GM04504 (cell line): ENCODE measurements at regions not wholly inside any gene's neighbourhood (a gene's known extent, or its start where the extent isn't known, plus 50 kb on each side); places are given as distances from the start of the nearest gene placed in this dataset.
"Not testable (repeated sequence)": the region's sequence is repeated elsewhere in the genome, so short reads cannot be mapped to it uniquely, and the experiment has no call there.

Source experiments
- DNase-seq: peaks from one replicate; pipeline ENCODE4 v3.0.0-alpha.2; 2012; ENCODE audit warnings: low read depth

DNA sequence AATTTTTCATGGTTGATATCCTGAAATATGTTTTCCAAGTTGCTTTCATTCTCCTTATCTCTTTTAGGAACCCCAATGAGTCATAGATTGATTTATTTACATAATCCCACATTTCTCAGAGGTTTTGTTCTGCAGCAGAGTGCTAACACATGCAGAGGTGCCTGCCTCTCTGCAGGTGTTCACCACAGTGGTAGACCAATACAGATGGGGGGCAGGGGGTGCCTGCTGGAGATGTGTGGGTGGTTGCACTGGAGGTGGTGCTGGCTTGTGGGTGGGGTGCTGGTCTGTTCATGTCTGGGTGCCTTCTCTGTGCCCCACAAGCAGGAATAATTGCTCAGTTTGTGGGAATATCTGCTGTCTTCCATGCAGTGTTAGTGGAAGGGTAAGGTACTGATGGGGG is 131.1 kb downstream of the JRKL start:
- no peak for DNase-seq

GRCh38 chr11:96523656-96524055 is 133.8 kb downstream of the JRKL start:
- DNase-seq = no peak

GRCh38 chr11:96524475-96524874 is 134.7 kb downstream of the JRKL start:
- DNase-seq = no peak

DNA sequence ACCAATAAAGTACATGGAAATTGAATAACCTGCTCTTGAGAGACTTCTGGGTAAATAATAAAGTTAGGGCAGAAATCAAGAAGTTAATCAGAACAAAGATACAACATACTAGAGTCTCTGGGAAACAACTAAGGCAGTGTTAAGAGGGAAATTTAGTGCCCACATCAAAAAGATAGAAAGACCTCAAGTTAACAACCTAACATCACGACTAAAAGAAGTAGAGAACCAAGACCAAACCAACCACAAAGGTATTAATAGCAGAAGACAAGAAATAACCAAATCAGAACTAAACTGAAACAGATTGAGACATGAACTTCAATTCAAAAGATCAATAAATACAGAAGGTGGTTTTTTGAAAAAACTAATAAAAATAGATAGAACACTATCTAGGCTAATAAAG is 140.7 kb downstream of the JRKL start:
- no peak for DNase-seq

DNA sequence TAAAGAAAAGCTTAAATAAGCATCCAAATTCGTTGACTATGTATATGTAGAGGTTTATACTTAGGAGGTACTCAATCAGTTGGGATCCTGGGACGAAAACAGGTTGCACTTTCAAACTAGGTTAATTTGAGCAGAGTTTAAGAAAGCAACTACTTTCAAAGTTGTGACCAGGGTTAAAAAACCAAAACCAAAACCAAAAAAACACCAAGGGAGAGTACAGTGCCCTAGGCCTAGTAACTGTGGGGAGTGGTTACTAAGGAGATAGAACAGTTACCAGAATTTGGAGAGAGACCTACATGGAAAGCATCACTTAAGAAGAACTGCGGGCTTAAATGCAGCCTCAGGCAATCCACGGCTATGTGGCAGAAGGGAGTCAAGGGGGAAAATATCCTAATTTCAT is 148.3 kb downstream of the JRKL start:
- no peak for DNase-seq

- no peak for DNase-seq
These were observed 148.8 kb downstream of the JRKL start for GRCh38 chr11:96538622-96539021.

GRCh38 chr11:96540875-96541274 is 151.1 kb downstream of the JRKL start:
- no peak for DNase-seq

- no peak for DNase-seq
These were observed 153.4 kb downstream of the JRKL start for GRCh38 chr11:96543177-96543576.

DNA sequence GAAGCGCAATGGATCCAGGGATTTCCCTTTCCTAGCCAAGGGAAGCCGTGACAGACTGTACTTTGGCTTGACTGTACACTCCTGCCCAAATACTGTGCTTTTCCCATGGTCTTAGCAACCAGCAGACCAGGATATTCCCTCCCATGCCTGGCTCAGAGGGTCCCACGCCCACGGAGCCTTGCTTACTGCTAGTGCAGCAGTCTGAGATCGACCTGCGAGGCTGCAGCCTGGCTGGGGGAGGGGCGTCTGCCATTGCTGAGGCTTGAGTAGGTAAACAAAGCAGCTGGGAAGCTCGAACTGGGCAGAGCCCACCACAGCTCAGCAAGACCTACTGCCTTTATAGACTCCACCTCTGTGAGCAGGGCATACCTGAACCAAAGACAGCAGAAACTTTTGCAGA is 155.4 kb downstream of the JRKL start:
- DNase-seq = not testable (repeated sequence)

- no peak for DNase-seq
These were observed 161.3 kb downstream of the JRKL start for GRCh38 chr11:96551136-96551535.

DNA sequence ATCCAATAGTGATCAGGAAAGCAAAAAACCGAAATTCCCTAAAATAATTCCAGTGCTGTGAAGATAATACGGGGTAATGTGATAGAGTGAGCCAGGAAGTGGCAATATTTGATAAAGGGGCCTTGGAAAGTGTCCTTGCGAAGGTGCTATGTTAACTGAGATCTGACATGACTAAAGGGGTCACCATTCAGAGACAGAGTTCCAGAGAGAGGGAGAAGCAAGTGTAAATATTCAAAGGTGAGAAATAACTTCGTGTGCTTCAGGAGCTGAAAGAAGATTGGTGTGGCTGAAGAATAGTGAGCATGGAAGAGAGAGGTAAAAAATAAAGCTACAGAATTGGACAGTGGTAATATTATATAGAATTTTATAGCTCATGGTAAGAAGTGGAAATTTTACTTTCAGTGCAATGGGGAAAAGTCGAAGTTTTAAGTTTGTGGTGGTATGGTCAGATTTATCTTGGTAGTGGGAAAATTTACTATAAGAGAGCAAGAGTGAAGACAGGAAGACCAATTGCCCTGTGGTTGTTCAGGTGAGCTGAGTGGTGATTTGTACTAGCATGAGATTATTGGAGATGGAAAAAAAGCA is 164.5 kb downstream of the JRKL start:
- no peak for DNase-seq

- not testable (repeated sequence) for DNase-seq
These were observed 166.0 kb downstream of the JRKL start for GRCh38 chr11:96555826-96556225.

- DNase-seq = not testable (repeated sequence)
These were observed 170.9 kb downstream of the JRKL start for GRCh38 chr11:96560727-96561126.

GRCh38 chr11:96567176-96567575 is 177.4 kb downstream of the JRKL start:
- no peak for DNase-seq

- no peak for DNase-seq
These were observed 177.9 kb downstream of the JRKL start for GRCh38 chr11:96567667-96568066.

- no peak for DNase-seq
These were observed 186.6 kb downstream of the JRKL start for GRCh38 chr11:96576383-96576782.

DNA sequence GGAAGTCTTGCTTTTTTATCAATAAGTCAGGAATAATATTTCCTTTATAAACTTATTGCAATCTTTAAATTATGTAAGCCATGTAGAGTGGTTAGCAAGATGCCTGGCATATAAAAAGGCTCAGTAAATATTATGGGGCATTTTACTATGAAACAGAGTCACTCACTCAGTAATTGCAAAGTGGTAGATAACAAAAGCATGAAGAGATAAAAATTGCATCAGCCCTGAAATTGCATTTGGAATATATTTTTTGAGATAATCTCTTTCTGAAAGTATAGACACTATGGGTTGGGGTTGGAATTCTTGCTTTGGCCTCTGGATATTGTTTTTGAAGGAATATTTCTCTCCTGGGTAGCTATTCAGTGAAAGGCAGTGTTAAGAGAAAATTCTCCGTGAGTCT is 188.6 kb downstream of the JRKL start:
- no peak for DNase-seq

DNA sequence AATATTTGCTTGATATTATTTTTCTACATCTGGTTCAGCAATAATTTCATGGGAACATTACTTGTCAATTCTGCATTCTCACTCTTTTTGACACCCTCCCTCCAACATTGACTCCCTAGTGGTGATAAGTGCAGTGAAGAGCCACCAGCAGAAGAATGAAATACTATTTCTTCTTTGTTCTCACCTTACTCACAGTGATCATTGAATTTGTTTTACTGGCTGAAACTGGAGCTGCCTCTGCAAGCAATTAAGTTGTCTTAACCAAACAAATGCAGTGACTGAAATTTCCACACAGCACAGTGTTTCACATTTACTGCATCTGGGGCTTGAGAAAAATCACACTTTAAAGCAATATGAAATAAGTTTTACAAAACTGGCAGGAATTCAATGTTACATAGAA is 189.8 kb downstream of the JRKL start:
- DNase-seq = no peak

- DNase-seq = no peak
These were observed 190.7 kb downstream of the JRKL start for GRCh38 chr11:96580476-96581040.

- not testable (repeated sequence) for DNase-seq
These were observed 196.4 kb downstream of the JRKL start for GRCh38 chr11:96585944-96586880.

DNA sequence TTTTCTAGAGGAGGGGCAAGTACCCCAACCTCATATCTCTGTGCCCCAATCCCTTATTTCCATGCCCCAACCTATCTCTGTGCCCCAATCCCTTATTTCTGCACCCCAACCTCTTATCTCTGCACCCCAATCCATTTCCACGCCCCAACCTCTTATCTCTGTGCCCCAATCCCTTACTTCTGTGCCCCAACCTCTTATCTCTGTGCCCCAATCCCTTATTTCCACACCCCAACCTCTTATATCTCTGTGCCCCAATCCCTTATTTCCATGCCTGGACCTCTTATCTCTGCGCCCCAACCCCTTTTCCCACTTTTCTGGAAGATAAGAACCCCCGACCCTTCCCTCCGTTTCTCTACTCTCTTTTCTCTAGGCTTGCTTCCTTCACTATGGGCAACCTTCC is 199.0 kb downstream of the JRKL start:
- DNase-seq = not testable (repeated sequence)

- no peak for DNase-seq
These were observed 205.2 kb downstream of the JRKL start for GRCh38 chr11:96595011-96595410.

GRCh38 chr11:96607864-96608558 is 218.2 kb downstream of the JRKL start:
- DNase-seq = no peak
